GM12864 (cell line): ENCODE measurements at regions not wholly inside any gene's neighbourhood (a gene's known extent, or its start where the extent isn't known, plus 50 kb on each side); places are given as distances from the start of the nearest gene placed in this dataset.

ENCODE experiments used
- DNase-seq: peaks from one replicate; pipeline ENCODE4 v3.0.0-alpha.2; 2011; ENCODE audit warnings: low read depth
- H3K4me3 ChIP-seq: 2 replicates; pipeline ENCODE4 v1.5.1; 2011; ENCODE audit warnings: mild to moderate bottlenecking, low read depth, low read length, control low read depth
- TF ChIP-seq, protein P1 (sequence below): IDR thresholded peaks from 2 replicates; pipeline ENCODE4 v1.5.1; 2011; ENCODE audit warnings: low read depth, mild to moderate bottlenecking, moderate library complexity, low read length, control low read depth, inconsistent platforms; ENCODE audit errors: missing control alignments

DNA sequence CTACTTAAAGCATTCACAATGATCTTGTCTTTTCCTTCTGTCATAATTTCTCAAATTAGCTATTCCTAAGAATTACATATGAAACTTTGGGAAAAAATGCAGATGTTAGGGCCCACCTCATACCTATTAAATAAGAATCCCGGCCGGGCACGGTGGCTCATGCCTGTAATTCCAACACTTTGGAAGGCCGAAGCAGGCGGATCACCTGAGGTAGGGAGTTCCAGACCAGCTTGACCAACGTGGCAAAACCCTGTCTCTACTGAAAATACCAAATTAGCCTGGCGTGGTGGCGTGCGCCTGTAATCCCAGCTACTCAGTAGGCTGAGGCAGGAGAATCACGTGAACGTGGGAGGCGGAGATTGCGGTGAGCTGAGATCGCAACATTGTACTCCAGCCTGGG lies 158.4 kb upstream of the TLL1 start:
- no peak for DNase-seq
- H3K4me3 ChIP-seq: no peak overlapping the region
- TF ChIP-seq, protein P1, sequence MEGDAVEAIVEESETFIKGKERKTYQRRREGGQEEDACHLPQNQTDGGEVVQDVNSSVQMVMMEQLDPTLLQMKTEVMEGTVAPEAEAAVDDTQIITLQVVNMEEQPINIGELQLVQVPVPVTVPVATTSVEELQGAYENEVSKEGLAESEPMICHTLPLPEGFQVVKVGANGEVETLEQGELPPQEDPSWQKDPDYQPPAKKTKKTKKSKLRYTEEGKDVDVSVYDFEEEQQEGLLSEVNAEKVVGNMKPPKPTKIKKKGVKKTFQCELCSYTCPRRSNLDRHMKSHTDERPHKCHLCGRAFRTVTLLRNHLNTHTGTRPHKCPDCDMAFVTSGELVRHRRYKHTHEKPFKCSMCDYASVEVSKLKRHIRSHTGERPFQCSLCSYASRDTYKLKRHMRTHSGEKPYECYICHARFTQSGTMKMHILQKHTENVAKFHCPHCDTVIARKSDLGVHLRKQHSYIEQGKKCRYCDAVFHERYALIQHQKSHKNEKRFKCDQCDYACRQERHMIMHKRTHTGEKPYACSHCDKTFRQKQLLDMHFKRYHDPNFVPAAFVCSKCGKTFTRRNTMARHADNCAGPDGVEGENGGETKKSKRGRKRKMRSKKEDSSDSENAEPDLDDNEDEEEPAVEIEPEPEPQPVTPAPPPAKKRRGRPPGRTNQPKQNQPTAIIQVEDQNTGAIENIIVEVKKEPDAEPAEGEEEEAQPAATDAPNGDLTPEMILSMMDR: no peak

DNA sequence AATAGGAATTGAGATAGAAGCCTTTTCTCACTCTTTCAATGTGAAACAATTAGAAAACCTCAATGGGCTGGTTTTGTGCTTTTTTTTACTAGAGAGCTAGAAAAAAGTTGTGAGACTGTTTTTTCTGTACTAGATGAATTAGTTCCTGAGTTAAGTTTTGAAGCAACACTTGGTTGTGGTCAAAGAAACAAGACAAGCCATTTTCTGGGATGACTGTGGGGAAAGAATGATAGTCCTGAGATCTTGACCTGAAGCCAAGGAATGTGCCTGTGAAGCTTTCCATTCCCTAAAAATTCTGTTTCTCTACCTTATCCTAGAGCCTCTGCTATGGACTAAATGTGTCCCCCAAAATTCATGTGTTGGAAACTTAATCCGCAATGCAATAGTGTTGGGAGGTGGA lies 157.8 kb upstream of the TLL1 start:
- H3K4me3 ChIP-seq: no peak overlapping the region
- TF ChIP-seq, protein P1: no peak
- DNase-seq: no peak

DNA sequence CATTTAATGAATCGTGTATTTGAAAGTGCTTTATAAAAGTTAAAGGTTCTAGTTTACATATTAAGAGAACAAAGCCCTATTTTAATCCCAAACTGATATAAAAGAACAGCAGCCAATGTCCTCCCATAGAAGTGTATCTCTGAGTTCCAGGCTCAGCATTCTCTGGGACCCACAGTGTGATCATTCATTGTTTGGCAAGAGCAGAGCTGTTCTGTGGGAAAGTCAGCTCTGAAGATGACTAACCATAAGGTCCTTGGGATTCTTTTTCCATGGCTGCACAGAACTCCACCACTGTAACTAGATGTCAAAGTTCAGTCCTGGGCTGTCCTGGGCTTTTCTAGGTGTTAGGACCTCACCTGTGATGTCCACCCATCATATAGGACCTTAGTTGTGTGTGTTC lies 157.0 kb upstream of the TLL1 start:
- no peak for DNase-seq
- H3K4me3 ChIP-seq: no peak overlapping the region
- TF ChIP-seq, protein P1: no peak

DNA sequence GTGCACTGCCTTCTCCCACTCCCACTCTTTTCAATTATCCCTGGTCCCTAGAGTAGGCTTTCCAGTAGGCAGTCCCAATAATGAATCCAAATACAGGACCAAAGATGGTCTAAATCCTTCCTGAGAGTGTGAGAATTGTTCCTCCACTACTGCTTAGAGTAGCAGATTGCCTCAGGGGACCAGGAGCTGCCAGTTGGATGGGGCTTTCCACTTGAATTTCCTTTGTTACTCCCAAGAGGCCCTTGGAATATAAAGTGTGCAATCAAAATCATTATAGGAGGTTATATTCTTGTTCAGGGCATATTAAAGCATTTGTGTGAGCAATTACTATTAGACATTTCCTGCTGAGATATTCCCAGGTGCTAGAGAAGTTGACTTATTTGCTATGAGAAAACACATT lies 156.6 kb upstream of the TLL1 start:
- H3K4me3 ChIP-seq: no peak overlapping the region
- TF ChIP-seq, protein P1: no peak
- no peak for DNase-seq

DNA sequence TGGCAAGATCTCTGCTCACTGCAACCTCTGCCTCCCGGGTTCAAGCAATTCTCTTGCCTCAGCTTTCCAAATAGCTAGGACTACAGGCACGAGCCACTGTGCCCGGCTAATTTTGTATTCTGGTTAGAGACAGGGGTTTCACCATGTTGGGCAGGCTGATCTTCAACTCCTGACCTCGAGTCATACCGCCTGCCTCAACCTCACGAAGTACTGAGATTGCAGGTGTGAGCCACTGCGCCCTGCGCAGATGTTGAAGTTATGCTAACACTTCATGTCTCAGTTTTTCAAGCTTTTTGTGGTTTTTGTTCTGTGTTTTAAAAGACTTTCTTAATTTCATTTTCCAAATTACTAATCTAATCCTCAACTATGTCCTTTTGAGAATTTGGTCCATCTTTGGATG lies 154.4 kb upstream of the TLL1 start:
- H3K4me3 ChIP-seq: no peak overlapping the region
- TF ChIP-seq, protein P1: no peak
- no peak for DNase-seq

DNA sequence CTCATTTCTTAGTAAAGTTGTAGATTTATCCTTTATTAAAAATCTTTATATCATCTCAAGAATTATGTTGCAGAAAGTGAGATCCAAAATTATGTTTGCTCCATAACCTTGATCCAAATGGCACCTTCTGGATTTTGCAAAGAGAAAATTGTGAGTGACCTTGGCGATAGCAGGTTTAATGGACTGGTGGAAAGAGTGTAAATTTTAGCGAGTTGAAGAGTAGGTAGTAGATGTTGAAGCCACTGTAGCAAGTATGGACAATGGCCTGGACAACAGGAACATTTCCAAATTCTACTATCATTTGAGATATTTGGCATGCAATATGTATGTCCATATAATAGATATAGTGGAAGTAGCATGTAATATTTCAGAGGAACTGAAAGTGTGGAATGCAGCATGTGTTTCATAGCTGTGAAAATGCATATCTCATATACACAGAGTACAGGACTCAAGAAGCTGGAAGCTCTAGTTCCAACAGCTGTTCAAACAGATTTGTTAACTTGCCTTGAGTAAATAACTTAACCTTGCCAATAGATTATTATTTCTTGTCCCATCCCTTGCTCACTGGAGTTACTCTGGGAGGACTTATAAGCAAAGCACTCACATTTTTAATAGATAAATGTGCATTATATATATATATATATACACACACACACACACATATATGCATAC lies 152.5 kb upstream of the TLL1 start:
- DNase-seq: no peak
- no peak overlapping the region for H3K4me3 ChIP-seq
- TF ChIP-seq, protein P1: no peak

DNA sequence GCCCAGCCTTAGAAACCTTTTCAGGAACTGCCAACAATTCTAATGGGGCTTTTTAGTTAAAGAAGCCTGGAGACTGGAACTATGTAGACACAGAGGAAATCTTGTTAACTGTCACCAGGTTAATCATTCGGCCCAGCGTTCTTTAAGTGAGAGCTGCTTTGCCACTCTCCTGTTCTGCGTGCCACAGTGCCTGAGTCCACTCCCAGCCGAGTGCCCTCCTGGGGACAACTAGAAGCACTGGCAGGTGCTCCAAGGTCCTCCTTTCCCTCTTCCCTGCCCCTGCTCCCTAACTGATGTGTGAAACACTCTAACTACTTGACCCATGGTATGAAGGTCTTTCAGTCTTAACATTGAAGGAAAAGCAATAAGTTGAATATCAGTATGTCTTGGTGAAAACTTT lies 151.2 kb upstream of the TLL1 start:
- H3K4me3 ChIP-seq: no peak overlapping the region
- TF ChIP-seq, protein P1: no peak
- no peak for DNase-seq
